Keratinocyte (primary cell): ENCODE measurements at regions not wholly inside any gene's neighbourhood (a gene's known extent, or its start where the extent isn't known, plus 50 kb on each side); places are given as distances from the start of the nearest gene placed in this dataset.

Experiments
- CTCF ChIP-seq, 3 experiments: IDR thresholded peaks in 1 of 3; conservative IDR thresholded peaks in 1 of 3; optimal IDR thresholded peaks in 1 of 3; 2 replicates in 2 of 3; 3 replicates in 1 of 3; pipeline versions ENCODE3 to v1.5.1; 2011; ENCODE audit warnings: low read length in 3 of 3, mild to moderate bottlenecking in 3 of 3, moderate library complexity in 2 of 3, control low read depth in 1 of 3, inconsistent platforms in 1 of 3; ENCODE audit not compliant: insufficient read depth in 2 of 3; ENCODE audit errors: extremely low read depth in 1 of 3
- EZH2 ChIP-seq: IDR thresholded peaks from one replicate; pipeline ENCODE4 v1.6.1; 2012; ENCODE audit warnings: inconsistent platforms, mild to moderate bottlenecking, low read length, moderate library complexity

GRCh38 chr6:115577270-115577669, 483.4 kb downstream of the FRK start:
- TF ChIP-seq CTCF (optimal IDR thresholded peaks at IDR 0.05 in 1 of 3, IDR thresholded peaks at IDR 0.05 in 1 of 3, conservative IDR thresholded peaks at IDR 0.05 in 1 of 3; ENCODE audit: extremely low read depth in 1 of 3, insufficient read depth in 2 of 3, low read length in 3 of 3), result no peak
- TF ChIP-seq EZH2, result no peak
